GM19452 (cell line): ENCODE measurements at regions not wholly inside any gene's neighbourhood (a gene's known extent, or its start where the extent isn't known, plus 50 kb on each side); places are given as distances from the start of the nearest gene placed in this dataset.

Source experiments
- ATAC-seq: cut with Tn5 transposase; IDR thresholded peaks from one replicate; pipeline ENCODE4 v1.9.1; 2021; ENCODE audit not compliant: unreplicated experiment

DNA sequence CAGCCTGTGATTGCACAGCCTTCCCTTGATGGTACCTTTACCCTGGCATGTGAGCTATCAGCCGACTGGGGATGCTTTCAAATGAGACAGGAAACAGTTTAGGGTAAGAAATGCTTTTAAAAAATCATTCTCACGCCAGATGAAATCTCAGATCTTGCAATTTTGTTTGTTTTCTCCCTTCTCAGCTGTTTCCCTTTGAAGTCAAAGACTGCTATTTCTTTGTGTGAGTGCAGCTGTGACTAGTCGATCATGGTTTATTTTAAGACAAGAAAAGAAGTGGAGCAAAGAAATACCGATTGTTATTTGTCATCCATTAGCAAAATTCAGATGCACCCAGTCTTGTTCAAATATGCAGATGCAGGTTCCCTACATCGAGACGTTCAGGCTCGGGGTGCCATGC, 489.7 kb downstream of the QKI start:
- no peak for ATAC-seq

GRCh38 chr6:163903541-163903940, 489.0 kb downstream of the QKI start:
- no peak for ATAC-seq

GRCh38 chr6:163902993-163903392, 488.5 kb downstream of the QKI start:
- no peak for ATAC-seq

DNA sequence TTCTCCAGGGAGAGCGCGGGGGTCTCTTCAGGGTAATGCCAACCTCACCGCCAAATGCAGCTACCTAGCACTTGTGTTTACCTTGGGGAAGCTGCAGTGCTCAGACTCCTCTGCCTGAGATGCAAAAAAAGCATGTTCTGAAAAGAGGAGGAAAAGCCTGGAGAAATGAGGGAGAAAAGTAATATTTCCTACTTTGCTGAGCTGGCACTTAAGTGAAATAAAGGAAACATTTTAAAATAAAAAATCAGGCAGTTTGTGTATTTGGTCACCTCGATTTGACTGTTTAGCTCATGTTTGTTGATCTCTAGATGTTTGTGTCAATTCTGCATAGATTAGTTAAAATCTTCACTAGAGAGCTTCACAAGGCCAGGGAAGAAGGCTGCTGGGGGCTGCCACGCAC, 487.2 kb downstream of the QKI start:
- no peak for ATAC-seq

GRCh38 chr6:163900570-163900969, 486.1 kb downstream of the QKI start:
- ATAC-seq: no peak

DNA sequence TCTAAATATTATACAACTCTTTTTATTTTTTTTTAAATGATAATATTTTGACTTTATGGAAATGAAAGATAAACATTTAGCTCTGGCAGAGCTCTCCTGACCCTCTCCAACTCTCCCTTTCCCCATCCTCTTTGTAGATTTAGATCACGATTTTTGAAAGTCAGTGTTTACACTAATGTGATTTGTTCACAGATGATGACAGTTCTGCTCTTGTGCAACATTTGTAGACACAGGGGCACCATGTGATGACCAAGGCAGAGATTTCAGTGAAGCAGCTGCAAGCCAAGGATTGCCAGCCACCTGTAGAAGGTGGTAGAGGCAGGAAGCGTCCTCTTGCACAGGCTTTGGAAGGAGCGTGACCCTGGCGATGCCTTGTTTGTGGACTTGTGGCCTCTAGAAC, 483.2 kb downstream of the QKI start:
- ATAC-seq: no peak

DNA sequence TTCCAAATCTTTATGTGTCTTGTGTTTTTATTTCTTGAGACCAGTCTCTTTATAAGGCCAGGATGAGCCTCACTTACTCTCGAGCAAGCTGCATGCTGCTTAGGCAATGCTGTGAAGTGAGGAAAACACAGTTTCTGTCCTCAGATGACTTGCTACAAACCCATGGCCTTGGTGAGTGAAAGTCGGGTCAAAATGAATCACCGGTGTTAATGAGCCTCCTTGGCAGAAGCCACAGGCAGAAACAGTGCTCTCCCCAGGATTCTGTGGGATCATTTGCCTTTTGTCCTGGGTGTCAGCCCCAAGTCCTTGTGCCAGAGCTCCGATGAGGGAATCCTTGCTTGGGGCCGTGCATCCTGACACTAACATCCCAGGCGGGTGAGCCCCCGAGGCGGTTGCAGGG, 482.5 kb downstream of the QKI start:
- no peak for ATAC-seq

DNA sequence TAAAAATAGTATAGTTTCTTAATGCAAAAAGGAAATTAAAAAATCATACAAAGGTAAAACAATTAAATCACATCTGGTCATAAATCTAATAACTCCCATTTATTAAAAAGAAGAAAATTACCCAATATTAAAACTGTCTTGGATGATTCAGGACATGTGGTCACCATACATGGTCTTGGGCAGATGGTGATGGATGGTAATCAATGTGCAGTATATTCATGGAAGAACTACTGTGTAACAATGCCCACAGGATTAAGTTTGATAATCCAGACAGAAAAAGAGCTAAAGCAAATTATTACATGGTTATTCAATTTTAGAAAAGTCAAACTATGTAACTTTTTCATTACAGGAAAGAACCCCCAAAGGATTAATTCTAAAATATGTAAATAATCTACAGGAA, 480.6 kb downstream of the QKI start:
- ATAC-seq: no peak

- no peak for ATAC-seq
Observed at GRCh38 chr6:163893609-163894189, 479.2 kb downstream of the QKI start.

GRCh38 chr6:163892824-163893561, 478.5 kb downstream of the QKI start:
- no peak for ATAC-seq

DNA sequence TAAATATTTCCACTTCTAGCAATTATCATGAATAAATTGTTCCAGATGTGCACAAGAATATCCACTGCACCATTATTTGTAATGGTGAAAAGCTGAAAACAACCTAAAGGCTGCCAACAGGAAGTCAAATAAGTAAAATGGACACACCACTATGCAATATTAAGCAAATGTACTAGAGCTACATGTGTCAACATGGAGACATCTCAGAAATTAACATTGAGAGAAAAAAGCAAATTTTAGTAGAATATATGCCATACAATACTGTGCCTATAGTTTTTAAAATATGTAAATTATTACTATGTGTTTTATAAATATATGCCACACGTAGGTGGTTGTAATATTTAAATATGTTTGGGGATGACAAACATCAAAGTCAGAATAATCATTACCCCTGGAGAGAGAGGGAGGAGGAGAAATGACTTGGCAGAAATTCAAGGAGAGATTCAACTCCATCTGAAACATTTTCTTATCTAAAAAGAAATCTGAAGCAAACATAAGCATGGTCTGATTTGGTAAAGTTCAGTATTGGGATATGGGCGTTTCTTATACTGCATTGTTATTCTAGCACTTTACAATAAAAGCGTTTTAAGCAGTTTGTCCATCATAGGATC, 475.5 kb downstream of the QKI start:
- ATAC-seq: no peak

GRCh38 chr6:163888030-163888819, 473.7 kb downstream of the QKI start:
- ATAC-seq: no peak

GRCh38 chr6:163886428-163886827, 471.9 kb downstream of the QKI start:
- ATAC-seq: no peak

DNA sequence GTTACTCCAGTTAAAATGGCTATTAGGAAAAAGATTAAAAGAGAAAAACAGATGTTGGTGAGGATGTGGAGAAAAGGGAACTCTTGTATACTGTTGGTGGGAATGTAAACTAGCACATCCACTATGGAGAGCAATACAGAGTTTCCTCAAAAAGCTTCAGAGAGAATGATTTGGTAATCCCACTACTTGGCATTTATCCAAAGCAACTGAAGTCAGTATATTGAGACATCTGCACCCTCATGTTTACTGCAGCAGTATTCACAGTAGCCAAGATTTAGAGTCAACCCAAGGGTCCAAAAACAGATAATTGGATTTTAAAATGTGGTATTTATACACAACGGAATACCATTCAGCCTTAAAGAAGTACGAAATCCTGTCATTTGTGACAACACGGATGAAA, 469.5 kb downstream of the QKI start:
- ATAC-seq: no peak

DNA sequence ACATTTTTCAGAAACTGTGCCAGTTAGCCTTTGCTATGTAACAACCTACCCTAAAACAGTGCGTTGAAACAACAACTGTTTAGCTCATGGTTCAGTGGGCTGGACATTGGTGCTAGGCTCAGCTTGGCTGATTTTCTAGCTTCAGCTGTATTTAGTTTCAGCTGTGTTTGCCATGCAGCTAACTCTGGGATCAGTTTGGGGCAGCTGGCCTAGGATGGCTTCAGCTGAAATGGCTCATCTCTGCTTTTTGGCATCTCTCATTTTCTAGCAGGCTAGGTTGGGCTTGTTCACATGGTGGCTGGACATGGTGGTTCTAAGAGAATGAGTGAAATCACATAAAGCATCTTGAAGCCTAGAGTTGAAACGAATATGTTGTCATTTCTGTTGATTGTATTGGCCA, 464.2 kb downstream of the QKI start:
- ATAC-seq: no peak

- ATAC-seq: no peak
Observed at GRCh38 chr6:163877877-163878639, 463.5 kb downstream of the QKI start.

- no peak for ATAC-seq
Observed at GRCh38 chr6:163876391-163876790, 461.9 kb downstream of the QKI start.

DNA sequence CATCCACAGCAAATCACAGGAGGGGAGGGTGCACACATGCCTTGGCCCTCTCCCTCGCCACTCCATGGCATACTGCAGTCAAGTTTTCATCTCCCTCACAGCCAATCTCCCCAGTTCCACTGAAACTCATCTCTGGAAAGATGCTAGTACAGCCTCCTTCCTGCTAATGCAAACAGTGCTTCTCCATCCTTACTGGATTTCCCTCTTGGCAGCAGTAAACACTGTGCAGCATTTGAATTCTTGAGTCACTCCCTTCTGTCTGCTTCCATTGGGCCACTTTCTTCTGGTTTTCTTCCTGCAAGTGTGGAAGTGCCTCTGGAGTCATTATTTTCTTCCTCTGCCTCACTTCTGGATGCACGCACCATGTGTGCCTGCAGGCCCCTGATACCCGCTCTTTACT, 460.3 kb downstream of the QKI start:
- ATAC-seq: no peak

DNA sequence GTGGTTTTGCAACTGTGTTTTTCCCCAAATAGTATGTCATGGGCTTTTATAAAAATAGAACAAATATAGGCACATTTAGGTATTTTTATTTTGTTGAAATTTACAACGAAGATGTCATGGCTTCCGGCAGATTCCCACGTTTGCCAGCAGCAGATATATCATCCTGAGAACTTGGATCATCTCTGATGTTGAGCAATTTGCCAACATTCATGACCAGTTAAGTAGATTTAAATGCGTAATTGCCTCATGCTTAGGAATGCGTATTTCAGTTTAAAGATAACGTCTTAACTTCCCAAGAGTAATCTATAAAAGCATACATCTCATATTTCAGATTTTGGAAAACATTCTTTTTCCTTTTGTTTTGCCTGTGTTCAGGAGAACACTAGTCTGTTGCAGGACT, 457.8 kb downstream of the QKI start:
- no peak for ATAC-seq

DNA sequence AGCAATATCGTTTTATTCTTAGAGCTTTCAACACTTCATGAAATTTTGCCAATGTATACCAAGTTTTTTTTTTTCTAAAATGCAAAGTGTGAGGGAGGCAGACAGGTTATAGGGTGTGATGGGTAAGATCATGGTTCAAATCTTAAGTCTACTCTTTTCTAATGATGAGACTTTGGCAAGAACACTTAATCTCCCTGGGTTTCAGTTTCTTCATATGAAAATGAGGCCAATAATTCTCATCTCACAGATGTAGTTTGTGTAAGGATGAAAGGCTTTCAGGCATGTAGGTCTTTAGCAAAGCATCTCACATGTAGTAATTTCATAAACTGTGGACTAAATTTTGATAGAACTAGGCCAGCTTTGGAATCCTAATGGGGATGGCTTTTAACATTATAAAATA, 457.1 kb downstream of the QKI start:
- ATAC-seq: no peak
